ENCODE measurements at regions not wholly inside any gene's neighbourhood (a gene's known extent, or its start where the extent isn't known, plus 50 kb on each side); places are given as distances from the start of the nearest gene placed in this dataset.

DNA sequence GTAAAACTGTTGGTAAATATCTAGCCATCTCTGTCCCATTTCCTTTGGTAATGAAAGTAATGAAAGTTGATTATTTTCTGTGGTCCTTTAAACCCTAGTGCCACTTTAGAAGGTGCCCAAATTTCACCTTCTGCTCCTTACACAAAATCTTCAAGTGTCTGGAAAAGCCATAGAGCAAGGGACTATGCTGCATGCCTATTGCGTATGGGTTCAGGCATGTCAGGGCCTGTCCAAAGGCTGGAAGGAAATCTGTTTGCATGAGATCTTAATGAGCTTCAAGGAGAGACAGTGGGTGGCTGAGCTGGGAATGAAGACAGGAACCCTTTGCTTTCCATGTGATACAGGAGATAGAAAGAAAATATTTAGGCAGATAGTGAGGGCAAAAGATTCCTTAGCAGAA lies 66.6 kb upstream of the CCN6 start:
- no peak for DNase-seq (ENCODE audit: low spot score)

GRCh38 chr6:111988926-111989325 lies 65.0 kb upstream of the CCN6 start:
- no peak for DNase-seq (ENCODE audit: low spot score)

DNA sequence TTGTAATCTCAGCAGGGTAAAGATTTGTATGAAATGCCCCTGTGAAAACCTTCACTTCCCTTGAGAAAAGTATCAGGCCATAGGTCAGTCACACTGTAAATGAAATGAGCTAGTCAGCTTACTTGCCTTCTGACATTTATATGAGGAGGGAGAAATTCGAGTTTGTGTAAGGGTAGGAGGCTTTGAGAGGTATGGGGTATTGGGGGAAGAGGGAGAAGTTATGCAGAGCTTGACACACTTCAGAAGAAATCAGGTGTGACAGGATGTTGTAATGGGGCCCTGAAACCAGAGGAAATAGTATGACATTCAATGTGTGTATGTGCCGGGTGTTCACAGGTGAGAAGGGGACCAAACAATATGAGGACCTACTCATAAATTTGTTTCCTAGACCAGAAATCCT lies 64.2 kb upstream of the CCN6 start:
- no peak for DNase-seq (ENCODE audit: low spot score)

- DNase-seq (ENCODE audit: low spot score) = no peak
Observed at GRCh38 chr6:111990214-111990613, 63.7 kb upstream of the CCN6 start.

GRCh38 chr6:111992851-111993250 lies 61.1 kb upstream of the CCN6 start:
- no peak for DNase-seq (ENCODE audit: low spot score)

DNA sequence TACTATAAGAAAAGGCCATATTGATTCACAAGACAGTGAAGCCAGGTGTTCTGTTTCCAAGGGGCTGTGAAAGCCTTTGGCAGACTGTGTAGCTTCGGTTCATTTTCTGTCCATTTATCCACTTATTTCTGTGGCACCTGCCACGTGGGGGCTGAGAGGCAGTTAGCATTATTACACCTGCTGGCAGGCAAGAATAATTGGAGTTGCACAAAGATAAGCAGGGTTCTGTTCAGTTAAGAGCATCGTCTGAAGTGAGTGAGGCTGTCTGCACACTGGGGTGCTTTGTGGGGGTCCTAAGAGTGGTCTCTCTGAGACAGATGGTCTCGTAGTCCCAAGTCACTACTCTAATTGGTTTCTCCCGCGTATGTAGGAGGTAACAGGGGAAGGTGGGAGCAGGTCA lies 60.6 kb upstream of the CCN6 start:
- no peak for DNase-seq (ENCODE audit: low spot score)

DNA sequence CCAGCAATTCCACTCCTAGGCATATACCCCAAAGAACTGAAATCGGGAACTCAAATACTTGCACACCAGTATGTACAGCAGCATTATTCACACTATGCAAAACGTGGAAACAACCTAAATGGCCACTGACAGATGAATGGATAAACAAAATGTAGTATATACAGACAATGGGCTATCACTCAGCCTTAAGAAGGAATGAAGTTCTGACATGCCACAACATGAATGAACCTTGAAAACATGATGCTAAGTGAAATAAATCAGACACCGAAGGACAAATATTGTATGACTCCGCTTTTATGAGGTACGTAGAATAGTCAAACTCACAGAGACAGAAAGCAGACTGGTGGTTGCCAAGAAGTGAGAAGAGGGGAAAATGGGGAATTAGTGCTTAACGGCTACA lies 59.1 kb upstream of the CCN6 start:
- DNase-seq (ENCODE audit: low spot score) = no peak

DNA sequence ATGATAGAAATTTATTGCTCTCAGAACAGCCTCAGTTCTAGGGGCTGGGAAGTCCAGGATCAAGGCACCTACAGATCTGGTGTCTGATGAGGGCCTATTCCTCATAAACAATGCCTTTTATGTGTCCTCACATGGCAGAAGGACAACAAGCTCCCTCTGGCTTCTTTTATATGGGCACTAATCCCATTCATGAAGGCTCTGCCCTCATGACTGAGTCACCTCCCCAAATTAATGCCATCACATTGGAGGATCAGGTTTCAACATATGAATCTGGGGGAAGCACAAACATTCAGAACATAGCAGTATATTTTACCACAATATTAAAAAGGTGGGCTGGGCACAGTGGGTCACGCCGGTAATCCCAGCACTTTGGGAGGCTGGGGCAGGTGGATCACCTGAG lies 58.5 kb upstream of the CCN6 start:
- no peak for DNase-seq (ENCODE audit: low spot score)

DNA sequence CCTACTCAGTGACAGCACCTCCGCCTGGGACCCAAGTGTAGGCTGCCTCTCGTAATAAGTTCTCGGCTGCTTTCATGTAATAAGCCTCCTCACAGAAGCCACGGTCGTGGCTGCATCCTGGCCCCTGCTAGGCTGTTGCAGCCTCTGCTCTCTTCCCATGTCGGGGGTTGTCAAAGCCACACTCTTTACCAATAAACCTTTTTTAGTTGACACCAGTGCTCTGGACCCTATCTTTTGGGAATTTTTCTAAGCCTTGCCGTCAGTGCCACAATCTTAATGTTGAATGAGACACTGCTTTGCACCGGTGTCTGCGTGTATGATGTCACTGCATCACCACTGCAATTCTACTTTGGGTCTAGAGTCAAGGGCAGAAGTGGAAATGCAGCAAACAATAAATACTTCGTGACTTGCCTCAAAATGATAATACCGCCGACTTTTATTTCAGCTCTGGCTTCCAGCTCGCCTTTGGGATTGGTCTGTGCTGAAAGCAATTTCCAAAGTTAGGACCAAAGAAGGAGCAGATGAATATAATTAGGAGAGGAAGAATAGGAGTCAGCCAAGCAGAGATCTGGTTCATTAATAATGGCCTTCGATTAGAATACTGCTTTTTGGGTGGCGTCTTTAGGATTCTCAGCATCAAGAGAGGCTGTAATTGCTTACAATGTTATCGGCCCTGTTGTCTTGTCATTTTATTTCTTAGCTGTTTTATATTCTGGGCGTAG lies 57.6 kb upstream of the CCN6 start:
- DNase-seq (ENCODE audit: low spot score) = no peak

DNA sequence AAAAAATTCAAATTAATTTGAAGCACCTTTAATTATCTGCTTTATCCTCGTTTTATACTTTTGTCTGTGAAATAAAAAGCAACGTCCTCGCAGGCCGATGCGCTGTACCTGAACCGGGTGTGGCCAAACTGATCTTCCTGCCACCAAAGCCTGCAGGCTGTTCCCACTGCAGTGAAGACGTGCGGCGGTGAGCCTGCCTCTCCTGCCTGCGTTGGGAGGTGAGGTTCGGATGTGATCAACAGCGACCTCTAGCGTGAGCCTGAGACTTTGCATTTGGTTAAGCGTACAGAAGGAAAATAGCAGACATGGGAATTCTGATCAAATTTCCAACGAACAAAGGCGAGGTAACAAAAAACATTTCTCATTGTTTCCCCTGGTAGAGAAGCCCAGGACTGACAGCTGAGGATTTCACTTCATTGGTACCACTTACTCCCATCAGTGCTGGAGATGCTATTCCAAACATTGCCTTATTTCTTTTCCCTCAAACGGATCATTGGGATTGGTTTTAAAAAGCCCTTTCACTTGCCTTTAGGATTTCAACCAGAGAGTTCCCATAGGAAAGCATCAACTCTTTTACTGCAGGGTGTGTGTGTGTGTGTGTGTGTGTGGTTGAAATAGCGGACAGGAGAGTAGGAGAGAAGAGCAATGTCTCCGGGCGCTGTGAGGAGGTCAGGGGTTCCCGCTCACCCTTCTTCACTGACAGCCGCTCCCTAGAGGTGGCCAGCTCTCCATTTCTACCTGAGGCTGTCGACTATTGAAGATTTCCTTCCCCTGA lies 56.6 kb upstream of the CCN6 start:
- peak; percentile 76 for DNase-seq (ENCODE audit: low spot score)

- no peak for DNase-seq (ENCODE audit: low spot score)
Observed at GRCh38 chr6:111997853-111998208, 56.1 kb upstream of the CCN6 start.

GRCh38 chr6:112002307-112002706 lies 51.6 kb upstream of the CCN6 start:
- no peak for DNase-seq (ENCODE audit: low spot score)
